ENCODE measurements at regions not wholly inside any gene's neighbourhood (a gene's known extent, or its start where the extent isn't known, plus 50 kb on each side); places are given as distances from the start of the nearest gene placed in this dataset.

DNA sequence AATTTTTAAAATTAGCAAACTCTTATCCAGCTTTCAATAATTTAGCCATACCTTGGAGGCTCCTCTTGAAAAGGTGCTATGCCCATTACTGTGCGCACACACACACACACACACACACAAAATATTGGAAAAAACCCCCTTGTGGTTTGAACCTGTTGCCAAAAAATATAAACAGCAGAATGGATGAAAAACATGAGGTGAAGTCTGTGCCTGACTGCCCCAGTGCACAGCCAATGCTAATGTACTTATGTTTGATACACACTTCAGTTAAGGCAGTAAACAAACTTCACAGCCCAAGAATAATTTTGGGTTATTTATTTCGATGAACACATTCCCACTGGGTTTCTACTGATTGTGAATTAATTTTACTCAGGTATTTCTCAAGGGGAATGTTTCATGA is 113.2 kb upstream of the SEM1 start:
- TF ChIP-seq YY1 (IDR thresholded peaks at IDR 0.05) (no peak), GABPA (IDR thresholded peaks at IDR 0.05 in 1 of 2, conservative IDR thresholded peaks at IDR 0.05 in 1 of 2) (no peak), RXRA (IDR thresholded peaks at IDR 0.05) (no peak), FOXA1 (IDR thresholded peaks at IDR 0.05) (no peak), RAD21 (IDR thresholded peaks at IDR 0.05) (no peak), TAF1 (conservative IDR thresholded peaks at IDR 0.05) (no peak)
- TF ChIP-seq, protein P1, sequence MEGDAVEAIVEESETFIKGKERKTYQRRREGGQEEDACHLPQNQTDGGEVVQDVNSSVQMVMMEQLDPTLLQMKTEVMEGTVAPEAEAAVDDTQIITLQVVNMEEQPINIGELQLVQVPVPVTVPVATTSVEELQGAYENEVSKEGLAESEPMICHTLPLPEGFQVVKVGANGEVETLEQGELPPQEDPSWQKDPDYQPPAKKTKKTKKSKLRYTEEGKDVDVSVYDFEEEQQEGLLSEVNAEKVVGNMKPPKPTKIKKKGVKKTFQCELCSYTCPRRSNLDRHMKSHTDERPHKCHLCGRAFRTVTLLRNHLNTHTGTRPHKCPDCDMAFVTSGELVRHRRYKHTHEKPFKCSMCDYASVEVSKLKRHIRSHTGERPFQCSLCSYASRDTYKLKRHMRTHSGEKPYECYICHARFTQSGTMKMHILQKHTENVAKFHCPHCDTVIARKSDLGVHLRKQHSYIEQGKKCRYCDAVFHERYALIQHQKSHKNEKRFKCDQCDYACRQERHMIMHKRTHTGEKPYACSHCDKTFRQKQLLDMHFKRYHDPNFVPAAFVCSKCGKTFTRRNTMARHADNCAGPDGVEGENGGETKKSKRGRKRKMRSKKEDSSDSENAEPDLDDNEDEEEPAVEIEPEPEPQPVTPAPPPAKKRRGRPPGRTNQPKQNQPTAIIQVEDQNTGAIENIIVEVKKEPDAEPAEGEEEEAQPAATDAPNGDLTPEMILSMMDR (IDR thresholded peaks at IDR 0.05; ENCODE audit: low read depth, low read length, missing input control) = no peak
- TF ChIP-seq, protein P2, sequence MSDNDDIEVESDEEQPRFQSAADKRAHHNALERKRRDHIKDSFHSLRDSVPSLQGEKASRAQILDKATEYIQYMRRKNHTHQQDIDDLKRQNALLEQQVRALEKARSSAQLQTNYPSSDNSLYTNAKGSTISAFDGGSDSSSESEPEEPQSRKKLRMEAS (IDR thresholded peaks at IDR 0.05) = no peak
- TF ChIP-seq, protein P3, sequence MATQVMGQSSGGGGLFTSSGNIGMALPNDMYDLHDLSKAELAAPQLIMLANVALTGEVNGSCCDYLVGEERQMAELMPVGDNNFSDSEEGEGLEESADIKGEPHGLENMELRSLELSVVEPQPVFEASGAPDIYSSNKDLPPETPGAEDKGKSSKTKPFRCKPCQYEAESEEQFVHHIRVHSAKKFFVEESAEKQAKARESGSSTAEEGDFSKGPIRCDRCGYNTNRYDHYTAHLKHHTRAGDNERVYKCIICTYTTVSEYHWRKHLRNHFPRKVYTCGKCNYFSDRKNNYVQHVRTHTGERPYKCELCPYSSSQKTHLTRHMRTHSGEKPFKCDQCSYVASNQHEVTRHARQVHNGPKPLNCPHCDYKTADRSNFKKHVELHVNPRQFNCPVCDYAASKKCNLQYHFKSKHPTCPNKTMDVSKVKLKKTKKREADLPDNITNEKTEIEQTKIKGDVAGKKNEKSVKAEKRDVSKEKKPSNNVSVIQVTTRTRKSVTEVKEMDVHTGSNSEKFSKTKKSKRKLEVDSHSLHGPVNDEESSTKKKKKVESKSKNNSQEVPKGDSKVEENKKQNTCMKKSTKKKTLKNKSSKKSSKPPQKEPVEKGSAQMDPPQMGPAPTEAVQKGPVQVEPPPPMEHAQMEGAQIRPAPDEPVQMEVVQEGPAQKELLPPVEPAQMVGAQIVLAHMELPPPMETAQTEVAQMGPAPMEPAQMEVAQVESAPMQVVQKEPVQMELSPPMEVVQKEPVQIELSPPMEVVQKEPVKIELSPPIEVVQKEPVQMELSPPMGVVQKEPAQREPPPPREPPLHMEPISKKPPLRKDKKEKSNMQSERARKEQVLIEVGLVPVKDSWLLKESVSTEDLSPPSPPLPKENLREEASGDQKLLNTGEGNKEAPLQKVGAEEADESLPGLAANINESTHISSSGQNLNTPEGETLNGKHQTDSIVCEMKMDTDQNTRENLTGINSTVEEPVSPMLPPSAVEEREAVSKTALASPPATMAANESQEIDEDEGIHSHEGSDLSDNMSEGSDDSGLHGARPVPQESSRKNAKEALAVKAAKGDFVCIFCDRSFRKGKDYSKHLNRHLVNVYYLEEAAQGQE (IDR thresholded peaks at IDR 0.05) = no peak
